AG09319 (cell line): ENCODE measurements at regions not wholly inside any gene's neighbourhood (a gene's known extent, or its start where the extent isn't known, plus 50 kb on each side); places are given as distances from the start of the nearest gene placed in this dataset.

Experiments
- DNase-seq: peaks from one replicate; pipeline ENCODE4 v3.0.0-alpha.2; 2010; ENCODE audit warnings: low read depth; ENCODE audit errors: extremely low read depth
- CTCF ChIP-seq: IDR thresholded peaks from 2 replicates; pipeline ENCODE4 v1.5.1; 2011; ENCODE audit warnings: low read depth, mild to moderate bottlenecking, inconsistent platforms, low read length, moderate library complexity

GRCh38 chr5:135233477-135233876, 165.6 kb downstream of the MACROH2A1 start:
- no peak for TF ChIP-seq CTCF
- no peak for DNase-seq

GRCh38 chr5:135232958-135233357, 166.1 kb downstream of the MACROH2A1 start:
- DNase-seq: no peak

GRCh38 chr5:135231289-135231688, 167.7 kb downstream of the MACROH2A1 start:
- TF ChIP-seq CTCF: no peak
- no peak for DNase-seq

More at GRCh38 chr5:135232958-135233357, 166.1 kb downstream of the MACROH2A1 start:
- no peak for TF ChIP-seq CTCF

- no peak for TF ChIP-seq CTCF
- DNase-seq: no peak
Observed at GRCh38 chr5:135230251-135230925, 168.6 kb downstream of the MACROH2A1 start.

GRCh38 chr5:135229679-135230132, 169.3 kb downstream of the MACROH2A1 start:
- no peak for TF ChIP-seq CTCF
- DNase-seq: no peak

- no peak for TF ChIP-seq CTCF
Observed at GRCh38 chr5:135229122-135229521, 169.9 kb downstream of the MACROH2A1 start.

GRCh38 chr5:135228222-135228621, 170.8 kb downstream of the MACROH2A1 start:
- no peak for TF ChIP-seq CTCF
- DNase-seq: no peak

More at GRCh38 chr5:135229122-135229521, 169.9 kb downstream of the MACROH2A1 start:
- no peak for DNase-seq
